Activated CD8-positive, alpha-beta memory T cell treated with anti-CD3 and anti-CD28 coated beads for 48 hours (primary cell): ENCODE measurements at regions not wholly inside any gene's neighbourhood (a gene's known extent, or its start where the extent isn't known, plus 50 kb on each side); places are given as distances from the start of the nearest gene placed in this dataset.
"Not testable (repeated sequence)": the region's sequence is repeated elsewhere in the genome, so short reads cannot be mapped to it uniquely, and the experiment has no call there.

Source experiments
- DNase-seq, 3 experiments: peaks; one replicate each; pipeline ENCODE4 v3.0.0-alpha.2; 2020; ENCODE audit warnings: low read depth in 2 of 3, low spot score in 2 of 3

DNA sequence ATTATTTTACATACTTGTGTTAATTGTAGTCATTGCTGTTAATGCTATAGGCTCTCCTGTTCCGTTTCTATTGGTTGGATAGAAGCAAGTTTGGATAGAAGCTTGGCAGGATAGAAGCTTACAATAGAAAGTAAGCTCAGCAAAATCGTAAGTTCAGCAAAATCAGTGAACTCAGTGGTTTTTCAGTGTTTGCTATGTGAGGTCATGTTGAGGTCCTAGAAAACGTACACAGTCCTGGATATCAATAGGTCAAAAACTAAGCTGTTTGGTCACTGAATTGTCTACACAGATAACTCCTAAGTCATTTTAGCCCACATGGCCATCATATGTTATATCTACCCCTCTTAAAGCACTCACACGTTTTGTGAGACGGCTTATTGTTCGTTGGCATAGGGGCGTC lies 299.4 kb downstream of the MAN2A1 start:
- DNase-seq = no peak

DNA sequence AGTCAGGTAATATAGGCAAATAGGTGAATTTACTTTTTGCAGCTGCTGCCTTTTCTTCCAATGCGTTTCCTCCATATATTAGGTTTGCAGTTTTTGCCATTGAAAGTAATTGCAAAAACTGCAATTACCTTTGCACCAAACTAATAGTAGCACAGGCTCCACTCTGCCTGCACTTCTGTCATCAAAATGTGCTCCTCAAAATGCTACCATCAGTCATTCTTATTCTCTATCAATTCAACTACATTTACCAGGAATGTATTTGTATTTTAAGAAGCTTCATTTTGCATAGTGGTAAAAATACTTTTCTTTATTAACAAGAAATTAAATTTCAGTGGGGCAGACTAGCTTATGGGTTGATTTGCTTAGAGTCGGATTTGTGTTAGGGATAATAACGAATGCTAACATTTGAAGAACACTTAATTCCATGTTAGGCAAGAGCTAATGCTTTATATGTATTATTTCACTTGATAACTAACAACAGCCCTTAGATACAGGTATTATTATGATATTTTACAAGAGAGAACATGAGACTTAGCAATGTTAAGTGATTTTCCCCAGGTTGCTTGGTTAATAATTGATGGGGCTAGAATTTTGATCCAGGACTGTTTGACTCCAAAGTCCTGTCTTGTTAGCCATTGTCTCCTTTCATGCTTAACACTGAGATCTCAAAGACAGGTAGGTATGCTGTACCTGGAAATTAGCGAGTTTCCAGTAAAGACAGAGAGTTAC lies 300.4 kb downstream of the MAN2A1 start:
- no peak for DNase-seq

DNA sequence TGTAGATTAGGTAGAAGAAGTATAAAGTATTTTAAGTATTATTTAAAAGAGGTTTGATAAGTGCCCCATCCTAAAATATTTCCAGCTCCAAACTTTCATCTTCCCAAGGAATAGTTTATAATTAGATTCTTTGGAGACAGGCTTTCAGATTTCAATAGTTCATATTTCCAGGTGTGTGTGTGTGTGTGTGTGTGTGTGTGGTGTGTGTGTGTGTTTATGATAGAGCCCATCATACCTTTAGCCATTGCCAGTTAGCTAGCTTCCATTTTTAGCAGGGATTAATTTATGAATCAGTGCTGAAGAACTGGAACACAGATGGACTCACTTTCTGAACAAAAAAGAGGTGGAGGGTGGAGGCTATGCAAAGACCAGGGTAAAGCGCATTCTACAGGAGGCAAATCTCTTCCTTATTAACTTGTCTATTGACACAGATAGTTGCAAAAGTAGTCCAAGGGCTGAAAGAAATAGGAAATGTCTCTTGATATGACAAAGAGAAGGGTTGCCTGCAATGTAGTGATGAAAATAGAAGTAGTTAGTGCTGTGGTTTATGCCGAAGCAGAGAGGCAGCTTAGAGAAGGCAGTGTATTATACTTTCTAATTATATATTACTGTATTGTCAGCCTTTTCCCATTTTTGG lies 301.1 kb downstream of the MAN2A1 start:
- DNase-seq = no peak

DNA sequence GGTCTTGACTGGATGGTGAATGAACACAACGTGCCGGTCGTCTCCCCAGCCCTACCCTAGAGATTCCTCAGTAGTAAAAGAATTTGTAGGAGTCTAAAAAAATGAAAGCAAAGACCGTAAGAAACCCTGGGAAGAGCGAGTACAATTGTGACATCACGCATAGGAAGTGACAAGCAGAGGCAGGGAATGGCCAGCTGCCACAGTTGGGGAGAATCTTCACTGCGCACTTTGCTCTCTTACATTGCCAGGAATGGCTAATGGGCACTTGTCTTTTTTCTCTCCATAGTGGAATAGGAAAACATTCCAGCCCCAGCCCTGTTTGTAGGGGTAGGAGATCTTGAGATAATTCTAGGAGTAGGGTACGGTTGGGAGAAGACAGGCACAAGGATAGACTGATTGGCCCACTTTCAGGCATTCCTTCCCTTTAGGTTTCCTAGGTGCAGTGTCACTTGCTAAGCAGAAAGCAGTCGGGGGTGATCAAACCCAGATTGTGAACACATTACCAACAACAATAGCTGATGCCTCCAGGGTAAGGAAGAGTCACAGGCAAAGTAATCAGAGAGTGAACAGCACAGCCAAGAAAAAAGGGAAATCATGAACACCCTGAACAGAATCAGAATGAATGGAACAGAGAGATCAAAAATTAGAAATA lies 302.7 kb downstream of the MAN2A1 start:
- no peak for DNase-seq

DNA sequence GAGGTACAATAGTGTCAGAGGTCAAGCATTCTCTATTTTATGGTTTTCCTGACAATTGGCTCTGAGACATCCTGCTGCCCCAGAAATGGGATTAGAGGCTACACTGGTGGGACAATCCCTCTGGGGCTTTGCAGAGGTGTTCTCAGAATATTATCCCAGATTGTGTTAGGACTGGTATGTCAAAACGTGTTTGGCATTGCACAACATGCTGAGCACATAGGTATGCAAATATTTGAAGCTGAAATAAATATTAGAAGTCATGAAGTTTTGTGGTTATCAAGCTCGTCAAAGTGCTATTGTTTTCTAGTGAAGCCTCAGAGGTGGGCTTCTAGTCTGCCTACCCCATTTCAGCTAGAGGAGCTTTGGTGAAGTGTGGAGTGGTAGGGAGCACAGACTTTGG lies 304.4 kb downstream of the MAN2A1 start:
- DNase-seq = no peak

DNA sequence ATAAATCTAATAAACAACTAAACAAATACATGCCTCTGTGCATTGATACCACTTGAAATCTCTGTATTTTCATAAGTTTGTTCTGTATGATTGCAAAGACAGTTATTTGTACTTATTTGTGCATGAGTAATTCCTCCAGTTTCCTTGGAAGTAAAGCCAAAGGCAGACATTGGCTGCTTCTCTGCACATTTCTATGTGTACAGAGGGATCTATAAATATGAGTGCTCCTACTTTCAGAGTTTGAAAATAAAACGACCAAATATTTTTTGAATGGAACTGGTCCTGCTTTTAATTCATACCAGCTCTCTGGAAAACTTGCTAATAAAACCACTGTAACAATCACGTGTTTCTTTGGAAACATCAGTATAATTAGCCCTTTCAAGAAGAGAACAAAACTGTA lies 306.5 kb downstream of the MAN2A1 start:
- no peak for DNase-seq

DNA sequence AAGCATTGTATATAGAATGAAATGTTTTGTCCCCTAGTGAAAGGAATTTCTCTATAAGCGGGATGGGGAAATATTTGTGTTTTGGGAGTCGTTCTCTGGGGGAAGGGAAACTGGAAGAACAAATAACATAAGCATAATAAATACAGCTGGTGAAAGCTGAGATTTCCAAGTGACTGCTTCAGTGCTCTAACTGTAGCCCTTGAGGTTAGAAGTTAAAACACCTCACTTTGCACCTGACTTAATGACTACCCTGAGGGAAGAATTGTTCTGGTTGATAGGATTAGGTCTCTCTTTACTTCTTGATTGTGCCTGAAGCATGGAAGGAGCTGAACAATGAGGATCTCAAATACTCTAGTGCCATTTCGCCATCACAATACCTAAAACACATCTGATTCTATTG lies 307.4 kb downstream of the MAN2A1 start:
- no peak for DNase-seq

DNA sequence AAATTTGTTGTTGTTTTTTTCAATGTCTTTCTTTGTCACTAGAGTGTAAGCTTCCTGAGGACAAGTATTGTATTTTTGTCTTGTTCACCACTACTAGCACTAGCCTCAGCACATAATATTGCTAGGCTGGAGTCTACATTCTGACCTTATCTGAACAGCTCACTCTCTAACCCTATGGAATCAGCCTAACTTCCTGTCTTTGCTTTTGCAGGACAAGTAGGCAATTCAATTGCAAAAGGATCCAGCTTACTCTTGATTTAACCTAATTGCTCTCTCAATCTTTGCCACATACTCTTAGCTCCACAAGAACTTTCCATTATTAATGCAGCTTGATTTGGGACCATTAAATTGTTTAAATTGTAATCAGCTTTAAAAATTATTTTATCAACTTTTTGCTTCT lies 308.5 kb downstream of the MAN2A1 start:
- DNase-seq = no peak

DNA sequence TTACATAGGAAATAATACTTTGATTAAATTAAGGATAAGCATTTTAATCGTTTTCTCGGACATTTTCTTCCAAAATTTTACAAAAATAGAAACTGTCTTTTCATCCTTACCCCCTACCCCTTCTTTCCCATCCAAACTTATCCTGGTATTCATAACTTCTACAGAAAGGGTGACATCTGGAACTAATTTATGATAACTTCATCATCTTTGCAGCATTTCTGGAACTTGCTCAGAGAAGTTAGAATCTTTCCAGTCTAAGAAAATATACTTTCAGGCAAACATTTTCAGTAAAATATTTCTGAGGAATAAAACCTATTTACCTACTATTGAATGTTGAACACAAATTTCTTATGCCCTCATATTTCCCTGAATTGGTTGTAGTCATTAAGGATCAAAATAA lies 309.0 kb downstream of the MAN2A1 start:
- DNase-seq = no peak

DNA sequence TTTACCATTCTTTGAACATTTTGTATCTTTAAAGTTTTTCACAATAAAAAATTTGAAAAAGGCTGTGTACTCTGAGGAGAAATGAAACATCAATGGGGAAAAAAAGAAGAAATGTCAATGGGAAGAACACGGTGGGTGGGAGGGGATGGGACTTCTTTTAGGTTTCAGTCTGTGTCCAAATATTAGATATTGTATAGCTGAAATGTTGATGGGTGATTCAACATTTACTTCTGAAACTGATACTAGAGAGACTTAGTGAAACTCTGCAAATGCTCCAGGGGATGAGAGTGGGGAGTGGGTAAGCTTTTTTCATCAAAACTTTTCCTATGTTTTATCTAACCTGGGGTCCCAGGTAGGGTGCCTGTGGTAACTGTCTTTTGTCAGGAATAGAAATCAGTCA lies 311.9 kb downstream of the MAN2A1 start:
- no peak for DNase-seq

DNA sequence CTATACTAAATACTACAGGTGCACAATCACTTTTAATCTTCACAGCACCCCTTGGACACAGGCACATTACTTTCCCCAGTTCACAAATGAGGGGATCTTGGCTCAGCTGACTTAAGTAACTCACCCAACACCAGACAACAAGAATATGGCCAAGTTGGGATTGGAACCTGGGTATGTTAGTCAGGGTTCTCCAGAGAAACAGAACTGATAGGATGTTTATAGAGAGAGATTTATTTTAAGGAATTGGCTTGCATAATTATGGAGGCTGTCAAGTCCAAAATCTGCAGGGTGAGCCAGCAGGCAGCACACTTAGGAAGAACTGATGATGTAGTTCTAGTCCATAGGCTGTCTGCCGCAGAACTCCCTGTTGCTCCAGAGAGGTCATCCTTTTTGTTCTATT lies 312.9 kb downstream of the MAN2A1 start:
- no peak for DNase-seq

DNA sequence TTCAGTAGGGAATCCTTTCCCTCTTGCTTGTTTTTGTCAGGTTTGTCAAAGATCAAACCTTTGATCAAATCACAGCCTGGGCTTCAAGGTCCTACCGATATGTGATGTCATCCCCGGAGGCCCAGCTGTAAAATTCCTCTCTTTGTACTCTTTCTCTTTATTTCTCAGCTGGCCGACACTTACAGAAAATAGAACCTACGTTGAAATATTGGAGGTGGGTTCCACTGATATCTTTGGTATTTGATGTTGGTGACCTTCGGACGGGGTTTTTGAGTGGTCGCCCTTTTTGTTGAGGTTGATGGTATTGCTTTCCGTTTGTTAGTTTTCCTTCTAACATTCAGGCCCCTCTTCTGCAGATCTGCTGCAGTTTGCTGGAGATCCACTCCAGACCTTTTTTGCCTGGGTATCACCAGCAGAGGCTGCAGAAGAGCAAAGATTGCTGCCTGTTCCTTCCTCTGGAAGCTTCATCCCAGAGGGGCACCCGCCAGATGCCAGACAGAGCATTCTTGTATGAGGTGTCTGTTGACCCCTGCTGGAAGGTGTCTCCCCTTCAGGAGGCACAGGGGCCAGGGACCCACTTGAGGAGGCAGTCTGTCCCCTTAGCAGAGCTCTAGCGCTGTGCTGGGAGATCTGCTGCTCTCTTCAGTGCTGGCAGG lies 316.3 kb downstream of the MAN2A1 start:
- DNase-seq = not testable (repeated sequence)

DNA sequence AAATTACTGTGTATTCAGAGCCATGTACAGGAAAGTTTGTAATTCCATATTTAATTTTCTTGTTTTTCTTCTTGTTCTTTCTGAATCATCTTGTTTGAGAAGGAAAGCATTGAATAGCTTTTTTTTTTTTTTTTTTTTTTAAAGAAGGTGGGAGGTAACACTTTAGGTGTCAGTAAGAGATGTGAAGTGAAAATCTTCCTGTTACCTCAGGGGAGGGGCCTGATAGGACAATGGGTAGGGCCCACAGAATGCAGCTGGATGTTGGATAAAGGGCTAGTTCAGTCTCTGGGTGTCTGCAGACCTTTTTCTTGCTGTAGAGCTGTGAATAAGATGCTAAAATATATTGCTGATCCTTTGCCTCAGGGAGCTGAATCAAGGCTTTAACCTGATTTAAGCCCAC lies 317.4 kb downstream of the MAN2A1 start:
- DNase-seq = no peak

DNA sequence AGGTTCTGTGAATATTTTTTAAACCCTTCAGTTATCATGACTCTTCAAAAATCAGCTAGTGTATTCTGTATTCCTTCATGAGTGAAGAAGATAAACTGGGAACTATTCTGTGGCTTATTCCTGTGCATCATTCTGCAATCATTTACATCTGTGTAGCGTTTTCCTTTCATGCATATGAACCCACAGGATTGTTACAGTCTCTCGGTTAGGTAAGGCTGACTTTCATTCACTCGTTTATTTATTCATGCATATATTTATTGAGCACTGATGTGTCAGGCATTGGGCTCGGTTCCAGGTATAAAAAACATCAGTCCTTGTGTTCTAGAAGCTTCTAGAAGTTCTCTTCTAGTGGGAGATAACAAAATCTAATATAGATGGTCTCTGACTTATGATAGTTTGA lies 318.4 kb downstream of the MAN2A1 start:
- no peak for DNase-seq

DNA sequence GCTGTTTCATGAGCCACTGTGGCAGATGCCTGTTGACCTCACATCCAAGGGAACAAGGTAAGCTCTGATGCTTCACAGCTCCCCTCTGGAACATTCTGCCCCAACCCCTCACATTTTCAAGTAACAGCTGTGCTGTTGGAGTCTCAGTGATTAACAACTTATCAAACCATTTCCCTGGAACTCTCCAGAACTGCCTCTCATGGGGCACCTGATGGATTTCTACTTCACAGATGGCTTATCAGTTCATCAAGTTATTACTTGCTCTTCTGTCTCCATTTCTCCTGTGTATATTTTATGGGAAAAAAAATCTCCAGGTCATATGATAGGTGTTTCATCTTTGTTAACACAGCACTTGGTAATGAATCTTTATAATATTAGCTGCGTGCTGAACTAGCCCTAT lies 322.4 kb downstream of the MAN2A1 start:
- no peak for DNase-seq

DNA sequence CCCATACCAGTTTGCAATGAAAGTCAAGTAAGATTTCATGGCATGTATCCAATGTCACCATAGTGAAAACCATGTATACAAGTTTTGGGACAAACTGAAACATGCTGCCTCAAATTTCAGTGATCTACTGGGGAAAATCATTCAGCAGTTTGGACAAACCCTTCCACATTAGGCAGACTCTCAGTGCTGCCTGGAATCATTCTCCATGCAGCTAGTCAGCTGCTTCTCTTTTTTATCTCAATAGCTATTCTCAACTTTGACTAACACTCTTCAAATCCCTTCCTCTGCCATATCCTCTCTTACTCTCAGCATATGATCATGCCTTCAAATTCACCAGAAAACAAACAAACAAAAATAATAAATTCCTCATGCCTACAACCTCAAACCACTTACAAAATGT lies 323.3 kb downstream of the MAN2A1 start:
- DNase-seq = no peak

DNA sequence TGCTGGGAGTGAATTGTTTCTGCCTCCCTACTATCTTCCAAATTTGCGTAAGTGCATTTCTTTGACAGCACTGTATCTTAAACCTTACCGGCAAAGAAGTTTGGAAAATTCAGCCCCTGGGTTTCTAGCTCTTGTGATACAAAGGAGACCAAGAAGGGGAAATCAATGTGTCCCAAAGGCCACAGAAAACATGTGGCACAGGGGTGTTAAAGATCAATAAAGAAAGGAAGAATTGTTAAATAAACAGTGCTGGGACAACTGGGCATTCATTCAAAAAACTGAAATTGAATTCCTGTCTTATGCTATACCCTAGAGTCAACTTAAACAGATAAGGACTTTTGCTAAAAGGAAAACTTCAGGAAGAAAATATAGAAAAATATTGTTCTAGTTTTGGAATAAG lies 328.1 kb downstream of the MAN2A1 start:
- no peak for DNase-seq

DNA sequence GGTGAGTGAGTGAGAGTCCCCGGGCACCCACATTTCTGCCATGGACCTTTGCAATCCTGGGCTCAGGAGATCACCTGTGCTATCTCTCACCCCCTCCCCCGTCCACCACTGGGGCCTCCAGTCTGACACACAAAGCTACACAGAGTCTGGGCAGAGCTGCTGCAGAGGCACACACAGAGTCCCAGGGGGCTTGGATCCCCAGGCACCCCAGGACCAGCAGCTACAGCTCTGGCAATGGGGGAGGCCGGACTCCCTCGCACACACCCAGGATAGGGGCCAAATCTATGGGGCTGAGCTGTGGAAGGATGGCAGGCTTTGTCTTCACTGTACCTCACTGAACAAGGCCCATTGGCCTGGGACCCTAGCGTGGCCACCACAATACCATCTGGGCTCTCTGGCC lies 328.8 kb downstream of the MAN2A1 start:
- no peak for DNase-seq

DNA sequence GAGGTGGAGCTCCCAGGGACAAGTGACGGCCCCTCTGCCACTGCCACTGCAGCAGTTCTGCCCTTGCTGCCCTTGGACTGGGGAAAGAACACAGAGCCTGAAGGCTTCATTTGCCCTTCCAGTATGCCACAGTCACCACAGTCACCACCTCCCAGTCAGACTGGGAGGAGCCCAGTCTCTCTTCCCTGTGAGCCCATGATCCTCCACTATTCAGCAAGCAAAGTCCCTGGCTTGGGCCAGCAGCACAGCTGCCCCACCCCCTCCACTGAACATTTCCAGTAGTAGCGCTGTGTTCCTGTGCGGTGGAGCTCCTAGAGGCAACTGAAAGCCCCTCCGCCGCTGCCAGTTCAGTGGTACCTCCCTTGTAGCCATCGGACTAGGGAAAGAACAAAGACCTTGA lies 329.4 kb downstream of the MAN2A1 start:
- DNase-seq = no peak

DNA sequence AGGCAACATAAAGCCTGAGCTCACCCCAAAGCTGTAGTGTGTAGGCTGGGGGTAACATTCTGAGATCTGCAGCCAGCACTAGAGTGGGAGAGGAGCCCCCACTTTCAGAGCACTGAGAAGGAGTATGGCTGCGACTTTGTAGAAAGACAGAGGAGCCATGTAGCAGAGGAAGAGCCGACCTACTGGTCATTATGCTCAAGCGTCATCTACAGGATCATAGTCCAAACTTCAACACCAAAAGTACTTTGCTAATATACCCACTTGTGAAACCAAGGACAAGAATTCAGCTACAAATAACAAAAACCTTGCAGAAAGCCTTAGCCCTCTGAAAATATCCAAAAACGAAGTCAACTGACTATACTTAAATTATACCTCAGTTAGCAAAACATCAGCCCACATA lies 330.1 kb downstream of the MAN2A1 start:
- no peak for DNase-seq

DNA sequence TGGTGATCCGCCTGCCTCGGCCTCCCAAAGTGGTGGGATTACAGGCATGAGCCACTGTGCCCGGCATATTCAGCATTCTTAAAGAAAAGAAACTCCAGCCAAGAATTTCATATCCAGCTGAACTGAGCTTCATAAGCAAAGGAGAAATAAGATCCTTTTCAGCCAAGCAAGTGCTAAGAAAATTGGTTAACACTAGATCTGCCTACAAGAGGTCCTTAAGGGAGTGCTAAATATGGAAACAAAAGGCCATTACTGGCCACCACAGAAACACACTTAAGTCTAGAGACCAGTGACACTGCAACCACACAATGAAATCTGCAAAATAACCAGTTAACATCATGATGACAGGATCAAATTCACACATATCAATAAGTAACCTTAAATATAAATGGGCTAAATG lies 331.5 kb downstream of the MAN2A1 start:
- DNase-seq = no peak

DNA sequence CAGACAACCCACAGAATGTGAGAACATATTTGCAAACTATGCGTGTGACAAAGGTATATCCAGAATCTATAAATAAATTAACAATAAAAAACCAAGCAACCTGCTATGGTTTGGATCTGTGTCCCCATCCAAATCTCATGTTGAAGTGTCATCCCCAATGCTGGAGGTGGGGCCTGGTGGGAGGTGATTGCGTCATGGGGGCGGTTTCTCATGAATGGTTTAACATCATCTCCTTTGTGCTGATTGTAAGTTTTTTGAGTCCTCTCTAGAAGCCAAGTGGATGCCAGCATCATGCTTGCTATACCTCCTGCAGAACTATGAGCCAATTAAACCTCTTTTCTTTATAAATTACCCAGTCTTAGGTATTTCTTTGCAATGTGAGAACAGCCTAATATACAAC lies 335.4 kb downstream of the MAN2A1 start:
- DNase-seq = no peak
